ENCODE measurements at regions not wholly inside any gene's neighbourhood (a gene's known extent, or its start where the extent isn't known, plus 50 kb on each side); places are given as distances from the start of the nearest gene placed in this dataset.

GRCh38 chr5:99129768-99130501 lies 201.1 kb upstream of the CHD1 start:
- peak; percentile 4 for DNase-seq (ENCODE audit: low spot score)

- DNase-seq (ENCODE audit: low spot score): no peak
These were observed 194.2 kb upstream of the CHD1 start for GRCh38 chr5:99122976-99123375.

- no peak for DNase-seq (ENCODE audit: low spot score)
These were observed 190.5 kb upstream of the CHD1 start for GRCh38 chr5:99119326-99119725.

GRCh38 chr5:99116526-99116925 lies 187.7 kb upstream of the CHD1 start:
- no peak for DNase-seq (ENCODE audit: low spot score)

- no peak for DNase-seq (ENCODE audit: low spot score)
These were observed 181.1 kb upstream of the CHD1 start for GRCh38 chr5:99109894-99110293.

GRCh38 chr5:99105216-99105615 lies 176.4 kb upstream of the CHD1 start:
- peak; percentile 8 for DNase-seq (ENCODE audit: low spot score)

GRCh38 chr5:99104538-99105132 lies 175.8 kb upstream of the CHD1 start:
- peak; percentile 35 for DNase-seq (ENCODE audit: low spot score)

GRCh38 chr5:99102073-99102697 lies 173.4 kb upstream of the CHD1 start:
- no peak for DNase-seq (ENCODE audit: low spot score)

GRCh38 chr5:99099691-99100090 lies 170.9 kb upstream of the CHD1 start:
- no peak for DNase-seq (ENCODE audit: low spot score)

GRCh38 chr5:99089822-99090549 lies 161.2 kb upstream of the CHD1 start:
- no peak for DNase-seq (ENCODE audit: low spot score)

- DNase-seq (ENCODE audit: low spot score): no peak
These were observed 159.5 kb upstream of the CHD1 start for GRCh38 chr5:99088309-99088708.

- DNase-seq (ENCODE audit: low spot score): no peak
These were observed 154.4 kb upstream of the CHD1 start for GRCh38 chr5:99083197-99083596.

GRCh38 chr5:99081711-99082110 lies 152.9 kb upstream of the CHD1 start:
- no peak for DNase-seq (ENCODE audit: low spot score)

- no peak for DNase-seq (ENCODE audit: low spot score)
These were observed 148.2 kb upstream of the CHD1 start for GRCh38 chr5:99076723-99077640.

- DNase-seq (ENCODE audit: low spot score): no peak
These were observed 144.0 kb upstream of the CHD1 start for GRCh38 chr5:99072846-99073245.

GRCh38 chr5:99070822-99071221 lies 142.0 kb upstream of the CHD1 start:
- DNase-seq (ENCODE audit: low spot score): no peak

- no peak for DNase-seq (ENCODE audit: low spot score)
These were observed 141.6 kb upstream of the CHD1 start for GRCh38 chr5:99070362-99070761.

GRCh38 chr5:99068944-99069650 lies 140.3 kb upstream of the CHD1 start:
- no peak for DNase-seq (ENCODE audit: low spot score)

- DNase-seq (ENCODE audit: low spot score): no peak
These were observed 134.9 kb upstream of the CHD1 start for GRCh38 chr5:99063737-99064136.

GRCh38 chr5:99061711-99062110 lies 132.9 kb upstream of the CHD1 start:
- no peak for DNase-seq (ENCODE audit: low spot score)

- no peak for DNase-seq (ENCODE audit: low spot score)
These were observed 132.5 kb upstream of the CHD1 start for GRCh38 chr5:99061299-99061698.

Measured in Ammon's horn (tissue), 1 donor.